22Rv1 (cell line): ENCODE measurements at regions not wholly inside any gene's neighbourhood (a gene's known extent, or its start where the extent isn't known, plus 50 kb on each side); places are given as distances from the start of the nearest gene placed in this dataset.

Experiments
- ZFX ChIP-seq: fragments of 450-650 bp; IDR thresholded peaks from 2 replicates; pipeline ENCODE4 v1.6.1; 2017; ENCODE audit warnings: antibody characterized with exemption, borderline replicate concordance
- TF ChIP-seq, protein P1 (sequence below): fragments of 450-650 bp; IDR thresholded peaks from 2 replicates; pipeline ENCODE4 v1.5.1; 2017; ENCODE audit warnings: mild to moderate bottlenecking

DNA sequence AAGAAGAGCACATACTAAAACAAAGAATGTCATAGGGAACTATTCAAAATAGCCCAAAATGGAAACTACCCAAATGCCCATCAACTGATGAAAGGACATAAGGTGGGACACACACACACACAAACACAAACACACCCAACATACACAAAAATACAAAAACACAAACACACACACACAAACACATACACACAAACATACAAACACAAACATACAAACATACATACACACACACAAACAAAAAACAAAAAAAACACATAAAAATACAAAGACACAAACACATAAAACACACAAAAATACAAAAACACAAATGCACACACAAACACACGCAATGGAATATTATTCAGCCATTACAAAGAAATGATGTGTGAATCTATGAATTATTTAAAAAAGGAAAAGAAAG, 203.6 kb downstream of the ERMARD start:
- TF ChIP-seq, protein P1, sequence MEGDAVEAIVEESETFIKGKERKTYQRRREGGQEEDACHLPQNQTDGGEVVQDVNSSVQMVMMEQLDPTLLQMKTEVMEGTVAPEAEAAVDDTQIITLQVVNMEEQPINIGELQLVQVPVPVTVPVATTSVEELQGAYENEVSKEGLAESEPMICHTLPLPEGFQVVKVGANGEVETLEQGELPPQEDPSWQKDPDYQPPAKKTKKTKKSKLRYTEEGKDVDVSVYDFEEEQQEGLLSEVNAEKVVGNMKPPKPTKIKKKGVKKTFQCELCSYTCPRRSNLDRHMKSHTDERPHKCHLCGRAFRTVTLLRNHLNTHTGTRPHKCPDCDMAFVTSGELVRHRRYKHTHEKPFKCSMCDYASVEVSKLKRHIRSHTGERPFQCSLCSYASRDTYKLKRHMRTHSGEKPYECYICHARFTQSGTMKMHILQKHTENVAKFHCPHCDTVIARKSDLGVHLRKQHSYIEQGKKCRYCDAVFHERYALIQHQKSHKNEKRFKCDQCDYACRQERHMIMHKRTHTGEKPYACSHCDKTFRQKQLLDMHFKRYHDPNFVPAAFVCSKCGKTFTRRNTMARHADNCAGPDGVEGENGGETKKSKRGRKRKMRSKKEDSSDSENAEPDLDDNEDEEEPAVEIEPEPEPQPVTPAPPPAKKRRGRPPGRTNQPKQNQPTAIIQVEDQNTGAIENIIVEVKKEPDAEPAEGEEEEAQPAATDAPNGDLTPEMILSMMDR: no peak
- no peak for TF ChIP-seq ZFX
